ENCODE measurements at regions not wholly inside any gene's neighbourhood (a gene's known extent, or its start where the extent isn't known, plus 50 kb on each side); places are given as distances from the start of the nearest gene placed in this dataset.
"Not testable (repeated sequence)": the region's sequence is repeated elsewhere in the genome, so short reads cannot be mapped to it uniquely, and the experiment has no call there.

DNA sequence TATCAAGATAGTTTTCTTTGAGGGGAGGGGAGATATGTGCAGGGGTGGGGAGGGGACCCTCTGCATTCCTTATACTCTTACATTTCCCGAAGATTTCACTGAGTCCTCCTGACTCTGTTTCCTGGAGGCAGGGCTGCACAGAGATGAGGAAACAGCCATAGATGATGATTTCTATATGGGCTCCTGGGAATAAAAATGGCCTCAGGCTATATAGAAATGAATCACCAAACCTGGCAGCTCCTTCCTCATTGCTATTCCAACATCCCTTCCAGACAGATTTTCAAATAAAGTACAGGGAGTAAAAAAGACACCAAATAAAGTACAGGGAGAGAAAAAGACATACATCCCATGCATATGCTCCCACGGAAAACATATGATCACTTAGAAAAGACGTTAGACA, 474.8 kb upstream of the RAB6C start:
- TF ChIP-seq, protein P1, sequence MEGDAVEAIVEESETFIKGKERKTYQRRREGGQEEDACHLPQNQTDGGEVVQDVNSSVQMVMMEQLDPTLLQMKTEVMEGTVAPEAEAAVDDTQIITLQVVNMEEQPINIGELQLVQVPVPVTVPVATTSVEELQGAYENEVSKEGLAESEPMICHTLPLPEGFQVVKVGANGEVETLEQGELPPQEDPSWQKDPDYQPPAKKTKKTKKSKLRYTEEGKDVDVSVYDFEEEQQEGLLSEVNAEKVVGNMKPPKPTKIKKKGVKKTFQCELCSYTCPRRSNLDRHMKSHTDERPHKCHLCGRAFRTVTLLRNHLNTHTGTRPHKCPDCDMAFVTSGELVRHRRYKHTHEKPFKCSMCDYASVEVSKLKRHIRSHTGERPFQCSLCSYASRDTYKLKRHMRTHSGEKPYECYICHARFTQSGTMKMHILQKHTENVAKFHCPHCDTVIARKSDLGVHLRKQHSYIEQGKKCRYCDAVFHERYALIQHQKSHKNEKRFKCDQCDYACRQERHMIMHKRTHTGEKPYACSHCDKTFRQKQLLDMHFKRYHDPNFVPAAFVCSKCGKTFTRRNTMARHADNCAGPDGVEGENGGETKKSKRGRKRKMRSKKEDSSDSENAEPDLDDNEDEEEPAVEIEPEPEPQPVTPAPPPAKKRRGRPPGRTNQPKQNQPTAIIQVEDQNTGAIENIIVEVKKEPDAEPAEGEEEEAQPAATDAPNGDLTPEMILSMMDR (optimal IDR thresholded peaks at IDR 0.05 in 1 of 3, IDR thresholded peaks at IDR 0.05 in 1 of 3, conservative IDR thresholded peaks at IDR 0.05 in 1 of 3; ENCODE audit: extremely low read depth in 1 of 3, insufficient read depth in 2 of 3, low read length in 3 of 3): no peak
- no peak for TF ChIP-seq EZH2 (IDR thresholded peaks at IDR 0.05; ENCODE audit: low read length)
- no peaks in the 10 kb centered on the region for H3K79me2 ChIP-seq (ENCODE audit: control insufficient read depth, insufficient read depth, low read length)
- H3K36me3 ChIP-seq (ENCODE audit: control insufficient read depth in 2 of 2, extremely low read depth in 1 of 2, insufficient read depth in 2 of 2, low read length in 2 of 2): no peaks in the 10 kb centered on the region
- H3K27ac ChIP-seq (ENCODE audit: control insufficient read depth, insufficient read depth, low read length): no peak overlapping the region
- FAIRE-seq (no peak), DNase-seq (ENCODE audit: low read depth, low spot score) (no peak)
- H3K9me3 ChIP-seq (ENCODE audit: control insufficient read depth, low read depth, low read length): no peaks in the 10 kb centered on the region
- H4K20me1 ChIP-seq (ENCODE audit: control insufficient read depth, extremely low read depth, insufficient read depth, low read length): no peaks in the 10 kb centered on the region
- H3K9ac ChIP-seq (ENCODE audit: control insufficient read depth, extremely low read depth, insufficient read depth, low read length): no peak overlapping the region
- no peak overlapping the region for H3K4me3 ChIP-seq (ENCODE audit: control insufficient read depth in 2 of 3, extremely low read depth in 1 of 3, insufficient read depth in 2 of 3, low read depth in 1 of 3, low read length in 3 of 3)
- peaks cover 2% of the 10 kb centered on the region for H3K27me3 ChIP-seq (ENCODE audit: control insufficient read depth, extremely low read depth, insufficient read depth, low read length)
- no peaks in the 10 kb centered on the region for H3K9me1 ChIP-seq (ENCODE audit: control insufficient read depth, extremely low read depth, insufficient read depth, low read length)
- dilution Hi-C loops (cut with MboI; ENCODE audit: extremely low pct_ligation_motif_present, low sequenced_read_pairs): no loop called here
- H2AFZ ChIP-seq (ENCODE audit: control insufficient read depth, low read length): no peak overlapping the region
- peaks cover 3% of the 10 kb centered on the region for H3K4me1 ChIP-seq (ENCODE audit: control insufficient read depth, extremely low read depth, insufficient read depth, low read length)
- no peak overlapping the region for H3K4me2 ChIP-seq (ENCODE audit: control insufficient read depth, extremely low read depth, insufficient read depth, low read depth, low read length)

DNA sequence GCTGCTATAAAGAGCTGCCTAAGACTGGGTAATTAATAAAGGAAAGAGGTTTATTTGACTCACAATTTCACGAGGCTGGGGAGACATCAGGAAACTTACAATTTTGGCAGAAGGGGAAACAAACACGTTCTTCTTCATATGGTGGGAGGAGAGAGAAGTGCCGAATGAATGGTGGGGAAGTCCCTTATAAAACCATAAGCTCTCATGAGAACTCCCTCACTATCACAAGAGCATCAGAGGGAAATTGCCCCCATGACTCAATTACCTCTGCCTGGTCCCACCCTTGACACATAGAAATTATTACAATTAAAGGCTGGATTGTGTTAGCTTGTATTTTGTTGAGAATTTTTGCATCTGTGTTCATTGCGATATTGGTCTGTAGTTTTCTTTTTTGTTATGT, 460.5 kb upstream of the RAB6C start:
- Histone ChIP-seq H3K9me1 (ENCODE audit: control insufficient read depth, extremely low read depth, insufficient read depth, low read length) (no peaks in the 10 kb centered on the region), H3K9me3 (ENCODE audit: control insufficient read depth, low read depth, low read length) (no peaks in the 10 kb centered on the region), H3K4me2 (ENCODE audit: control insufficient read depth, extremely low read depth, insufficient read depth, low read depth, low read length) (no peak overlapping the region), H4K20me1 (ENCODE audit: control insufficient read depth, extremely low read depth, insufficient read depth, low read length) (no peaks in the 10 kb centered on the region), H3K4me3 (ENCODE audit: control insufficient read depth in 2 of 3, extremely low read depth in 1 of 3, insufficient read depth in 2 of 3, low read depth in 1 of 3, low read length in 3 of 3) (no peak overlapping the region), H3K9ac (ENCODE audit: control insufficient read depth, extremely low read depth, insufficient read depth, low read length) (no peak overlapping the region), H3K27ac (ENCODE audit: control insufficient read depth, insufficient read depth, low read length) (no peak overlapping the region), H3K36me3 (ENCODE audit: control insufficient read depth in 2 of 2, extremely low read depth in 1 of 2, insufficient read depth in 2 of 2, low read length in 2 of 2) (no peaks in the 10 kb centered on the region), H3K79me2 (ENCODE audit: control insufficient read depth, insufficient read depth, low read length) (no peaks in the 10 kb centered on the region), H3K4me1 (ENCODE audit: control insufficient read depth, extremely low read depth, insufficient read depth, low read length) (no peaks in the 10 kb centered on the region), H2AFZ (ENCODE audit: control insufficient read depth, low read length) (no peak overlapping the region), H3K27me3 (ENCODE audit: control insufficient read depth, extremely low read depth, insufficient read depth, low read length) (no peaks in the 10 kb centered on the region)
- DNase-seq (ENCODE audit: low read depth, low spot score) (no peak), FAIRE-seq (no peak)
- no peak for TF ChIP-seq EZH2 (IDR thresholded peaks at IDR 0.05; ENCODE audit: low read length)
- TF ChIP-seq, protein P1 (optimal IDR thresholded peaks at IDR 0.05 in 1 of 3, IDR thresholded peaks at IDR 0.05 in 1 of 3, conservative IDR thresholded peaks at IDR 0.05 in 1 of 3; ENCODE audit: extremely low read depth in 1 of 3, insufficient read depth in 2 of 3, low read length in 3 of 3): no peak
- dilution Hi-C loops (cut with MboI; ENCODE audit: extremely low pct_ligation_motif_present, low sequenced_read_pairs): no loop called here

DNA sequence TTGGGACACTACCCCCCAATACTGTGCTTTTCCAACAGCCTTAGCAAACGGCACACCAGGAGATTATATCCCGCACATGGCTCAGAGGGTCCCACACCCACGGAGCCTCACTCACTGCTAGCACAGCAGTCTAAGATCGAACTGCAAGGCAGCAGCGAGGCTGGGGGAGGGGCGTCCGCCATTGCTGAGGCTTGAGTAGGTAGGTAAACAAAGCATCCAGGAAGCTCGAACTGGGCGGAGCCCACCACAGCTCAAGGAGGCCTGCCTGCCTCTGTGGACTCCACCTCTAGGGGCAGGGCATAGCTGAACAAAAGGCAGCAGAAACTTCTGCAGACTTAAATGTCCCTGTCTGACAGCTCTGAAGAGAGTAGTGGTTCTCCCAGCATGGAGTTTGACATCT, 447.3 kb upstream of the RAB6C start:
- H3K27ac ChIP-seq (ENCODE audit: control insufficient read depth, insufficient read depth, low read length); H3K79me2 ChIP-seq (ENCODE audit: control insufficient read depth, insufficient read depth, low read length); H3K9me1 ChIP-seq (ENCODE audit: control insufficient read depth, extremely low read depth, insufficient read depth, low read length); DNase-seq (ENCODE audit: low read depth, low spot score); dilution Hi-C loops (cut with MboI; ENCODE audit: extremely low pct_ligation_motif_present, low sequenced_read_pairs); H3K36me3 ChIP-seq (ENCODE audit: control insufficient read depth in 2 of 2, extremely low read depth in 1 of 2, insufficient read depth in 2 of 2, low read length in 2 of 2); H3K4me3 ChIP-seq (ENCODE audit: control insufficient read depth in 2 of 3, extremely low read depth in 1 of 3, insufficient read depth in 2 of 3, low read depth in 1 of 3, low read length in 3 of 3); H3K9ac ChIP-seq (ENCODE audit: control insufficient read depth, extremely low read depth, insufficient read depth, low read length); H3K9me3 ChIP-seq (ENCODE audit: control insufficient read depth, low read depth, low read length); H2AFZ ChIP-seq (ENCODE audit: control insufficient read depth, low read length); H3K4me2 ChIP-seq (ENCODE audit: control insufficient read depth, extremely low read depth, insufficient read depth, low read depth, low read length); H4K20me1 ChIP-seq (ENCODE audit: control insufficient read depth, extremely low read depth, insufficient read depth, low read length); H3K4me1 ChIP-seq (ENCODE audit: control insufficient read depth, extremely low read depth, insufficient read depth, low read length); H3K27me3 ChIP-seq (ENCODE audit: control insufficient read depth, extremely low read depth, insufficient read depth, low read length); FAIRE-seq: not testable (repeated sequence)
